Tibial nerve (tissue), 4 donors: ENCODE measurements at regions not wholly inside any gene's neighbourhood (a gene's known extent, or its start where the extent isn't known, plus 50 kb on each side); places are given as distances from the start of the nearest gene placed in this dataset.
A peak's percentile ranks its signal among the peaks of the same experiment; 100 is the strongest.

Experiments used
- DNase-seq, 2 donors: peaks; one replicate each; pipeline ENCODE4 v3.0.0-alpha.2; 2019; ENCODE audit warnings: low spot score in 2 of 2
- H3K27ac ChIP-seq, 4 donors: fragments of 200-600 bp; sonication (generic) in 3 of 4; one replicate each; pipeline ENCODE4 v1.5.1; 2017 to 2019; ENCODE audit warnings: mild to moderate bottlenecking in 1 of 4
- H3K27me3 ChIP-seq, 2 donors: fragments of 200-600 bp; sonication (generic) in 1 of 2; one replicate each; pipeline versions ENCODE4 v1.5.1 to v1.6.0; 2017 to 2019
- H3K36me3 ChIP-seq, 3 donors: fragments of 200-600 bp; sonication (generic); one replicate each; pipeline ENCODE4 v1.5.1; 2018 to 2019
- H3K4me1 ChIP-seq, 4 donors: fragments of 200-600 bp; sonication (generic) in 3 of 4; one replicate each; pipeline ENCODE4 v1.5.1; 2017 to 2019
- H3K4me3 ChIP-seq, 4 donors: fragments of 200-600 bp; sonication (generic) in 3 of 4; one replicate each; pipeline ENCODE4 v1.5.1; 2017 to 2019; ENCODE audit warnings: mild to moderate bottlenecking in 1 of 4, moderate library complexity in 1 of 4
- H3K9me3 ChIP-seq, 4 donors: fragments of 200-600 bp; sonication (generic) in 3 of 4; one replicate each; pipeline ENCODE4 v1.5.1; 2017 to 2019
- EP300 ChIP-seq, 2 donors: sonication (generic); formaldehyde crosslinking; IDR thresholded peaks; one replicate each; pipeline ENCODE4 v1.6.1; 2017; ENCODE audit warnings: antibody characterized with exemption in 2 of 2, mild to moderate bottlenecking in 1 of 2
- POLR2A ChIP-seq, 2 donors: fragments of 450-650 bp; IDR thresholded peaks; one replicate each; pipeline ENCODE4 v1.6.1; 2017; ENCODE audit warnings: antibody characterized with exemption in 2 of 2, mild to moderate bottlenecking in 2 of 2, moderate library complexity in 2 of 2
- WGBS, 2 donors: methylation state at CpG; one replicate each; pipeline ENCODE4 v1.1.5; 2018; 5-methylcytosine and 5-hydroxymethylcytosine counted together
- TF ChIP-seq, protein P1 (sequence below), 5 experiments: fragments of 200-600 bp in 3 of 5; fragments of 450-650 bp in 2 of 5; sonication (generic) in 3 of 5; IDR thresholded peaks; one replicate each; pipeline ENCODE4 v1.5.1; 2016 to 2019; ENCODE audit warnings: antibody characterized with exemption in 5 of 5, mild to moderate bottlenecking in 3 of 5, moderate library complexity in 2 of 5

DNA sequence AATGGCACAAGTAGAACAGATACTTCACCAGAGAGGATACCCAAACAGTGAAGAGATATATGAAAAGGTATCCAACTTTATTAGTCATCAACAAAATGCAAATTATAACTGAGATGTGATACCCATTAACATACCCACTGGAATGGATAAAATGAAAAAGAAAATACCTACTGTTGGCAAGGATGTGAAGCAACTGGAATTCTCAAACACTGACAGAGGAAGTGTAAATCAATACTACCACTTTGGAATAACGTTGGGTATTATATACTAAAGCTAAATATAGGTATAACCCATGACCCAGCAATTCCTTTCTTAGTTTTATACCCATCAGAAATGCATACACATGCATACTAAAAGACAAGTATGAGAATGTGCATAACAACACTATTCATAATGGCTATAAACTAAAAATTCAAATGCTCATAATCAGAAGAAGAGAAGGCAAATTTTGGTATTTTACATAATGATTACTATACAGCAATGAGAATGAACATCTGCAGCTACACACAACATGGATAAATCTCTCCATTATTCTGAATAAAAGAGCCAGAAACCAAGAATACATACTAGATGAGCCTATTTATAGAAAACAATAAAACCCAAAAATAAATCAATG is 80.6 kb downstream of the RPL27A start:
- TF ChIP-seq EP300 (IDR thresholded peaks at IDR 0.05) (no peak), POLR2A (IDR thresholded peaks at IDR 0.05) (no peak)
- TF ChIP-seq, protein P1, sequence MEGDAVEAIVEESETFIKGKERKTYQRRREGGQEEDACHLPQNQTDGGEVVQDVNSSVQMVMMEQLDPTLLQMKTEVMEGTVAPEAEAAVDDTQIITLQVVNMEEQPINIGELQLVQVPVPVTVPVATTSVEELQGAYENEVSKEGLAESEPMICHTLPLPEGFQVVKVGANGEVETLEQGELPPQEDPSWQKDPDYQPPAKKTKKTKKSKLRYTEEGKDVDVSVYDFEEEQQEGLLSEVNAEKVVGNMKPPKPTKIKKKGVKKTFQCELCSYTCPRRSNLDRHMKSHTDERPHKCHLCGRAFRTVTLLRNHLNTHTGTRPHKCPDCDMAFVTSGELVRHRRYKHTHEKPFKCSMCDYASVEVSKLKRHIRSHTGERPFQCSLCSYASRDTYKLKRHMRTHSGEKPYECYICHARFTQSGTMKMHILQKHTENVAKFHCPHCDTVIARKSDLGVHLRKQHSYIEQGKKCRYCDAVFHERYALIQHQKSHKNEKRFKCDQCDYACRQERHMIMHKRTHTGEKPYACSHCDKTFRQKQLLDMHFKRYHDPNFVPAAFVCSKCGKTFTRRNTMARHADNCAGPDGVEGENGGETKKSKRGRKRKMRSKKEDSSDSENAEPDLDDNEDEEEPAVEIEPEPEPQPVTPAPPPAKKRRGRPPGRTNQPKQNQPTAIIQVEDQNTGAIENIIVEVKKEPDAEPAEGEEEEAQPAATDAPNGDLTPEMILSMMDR (IDR thresholded peaks at IDR 0.05): no peak
- Histone ChIP-seq H3K27me3 (no peaks in the 10 kb centered on the region), H3K9me3 (no peaks in the 10 kb centered on the region), H3K4me1 (peaks cover 0 to 69% (median 27%) of the 10 kb centered on the region in 4 donors), H3K27ac (no peak overlapping the region), H3K4me3 (no peak overlapping the region), H3K36me3 (no peaks in the 10 kb centered on the region)
- WGBS, 2 donors: 2 to 18% methylated on average over 1 of the region's 1 CpG
- no peak for DNase-seq

- no peaks in the 10 kb centered on the region for H3K9me3 ChIP-seq
- H3K27ac ChIP-seq: peak overlapping the region in 2 of 4 donors; percentile 84 to 90
- no peak for DNase-seq
- 50 to 52% methylated on average over 1 of the region's 1 CpG for WGBS, 2 donors
- no peak overlapping the region for H3K4me3 ChIP-seq
- peaks cover 0 to 64% (median 19%) of the 10 kb centered on the region in 4 donors for H3K4me1 ChIP-seq
- H3K36me3 ChIP-seq: no peaks in the 10 kb centered on the region
- H3K27me3 ChIP-seq: no peaks in the 10 kb centered on the region
- TF ChIP-seq, protein P1 (IDR thresholded peaks at IDR 0.05): no peak
- TF ChIP-seq EP300 (IDR thresholded peaks at IDR 0.05): no peak
- no peak for TF ChIP-seq POLR2A (IDR thresholded peaks at IDR 0.05)
These were observed 82.7 kb downstream of the RPL27A start for GRCh38 chr11:8765294-8765693.

DNA sequence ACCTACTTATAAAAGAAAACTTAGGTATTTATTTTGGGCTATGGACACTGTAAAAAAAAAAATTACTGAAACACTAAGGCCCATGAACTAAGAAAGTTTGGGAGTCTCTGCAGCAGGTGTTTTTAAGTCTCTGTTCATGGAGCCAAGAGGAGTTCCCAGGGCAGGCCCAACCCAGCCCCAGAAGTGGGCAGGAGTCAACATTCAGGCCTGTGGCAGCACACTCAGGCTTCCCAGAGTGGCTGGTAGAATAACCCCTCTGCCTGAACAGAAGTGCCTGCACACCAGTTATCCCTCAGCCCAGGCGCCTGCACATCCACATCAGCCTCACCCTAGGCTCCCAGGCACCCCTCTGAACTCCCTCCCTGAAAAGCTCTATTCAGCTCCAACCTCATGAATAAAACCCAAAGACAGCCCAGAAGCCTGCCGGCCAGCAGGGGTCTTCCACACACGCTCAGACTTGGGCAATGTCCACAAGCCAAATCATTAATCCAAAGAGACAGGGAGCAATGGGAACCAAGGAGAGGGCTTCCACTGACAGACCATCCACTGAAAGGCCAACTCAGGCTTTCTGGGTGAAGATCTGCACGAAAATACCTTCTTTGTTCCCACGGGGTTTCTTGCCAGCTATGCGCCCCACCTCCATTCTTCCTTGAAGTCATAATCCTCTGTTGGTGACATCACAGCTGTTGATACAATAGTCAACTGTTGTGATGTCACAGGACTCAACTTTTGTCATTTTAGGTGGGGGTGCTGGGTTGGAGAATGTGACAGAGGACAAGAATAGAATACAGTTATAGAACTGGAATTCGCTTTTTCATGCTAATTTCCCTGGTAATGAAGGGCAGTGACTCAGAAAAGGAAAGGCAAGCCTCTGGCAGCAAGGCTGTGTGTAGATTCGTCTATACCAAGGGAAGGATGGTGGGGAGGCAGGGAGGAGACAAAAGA is 83.7 kb downstream of the RPL27A start:
- TF ChIP-seq EP300 (IDR thresholded peaks at IDR 0.05) (no peak), POLR2A (IDR thresholded peaks at IDR 0.05) (no peak)
- TF ChIP-seq, protein P1 (IDR thresholded peaks at IDR 0.05): no peak
- H3K27me3 ChIP-seq: no peaks in the 10 kb centered on the region
- peak overlapping the region; percentile 15 to 90 (median 61) for H3K27ac ChIP-seq
- H3K9me3 ChIP-seq: no peaks in the 10 kb centered on the region
- H3K4me1 ChIP-seq: peaks cover 0 to 59% (median 12%) of the 10 kb centered on the region in 4 donors
- H3K4me3 ChIP-seq: no peak overlapping the region
- no peak for DNase-seq
- WGBS, 2 donors: 49 to 61% methylated on average over 8 of the region's 8 CpGs
- no peaks in the 10 kb centered on the region for H3K36me3 ChIP-seq

- WGBS, 2 donors: 51 to 58% methylated on average over 7 of the region's 7 CpGs
- Histone ChIP-seq H3K36me3 (no peaks in the 10 kb centered on the region), H3K4me1 (peaks cover 0 to 57% (median 10%) of the 10 kb centered on the region in 4 donors), H3K9me3 (no peaks in the 10 kb centered on the region), H3K27me3 (no peaks in the 10 kb centered on the region), H3K27ac (peak overlapping the region; percentile 15 to 90 (median 61)), H3K4me3 (no peak overlapping the region)
- TF ChIP-seq POLR2A (IDR thresholded peaks at IDR 0.05) (no peak), EP300 (IDR thresholded peaks at IDR 0.05) (no peak)
- TF ChIP-seq, protein P1 (IDR thresholded peaks at IDR 0.05): no peak
- no peak for DNase-seq
These were observed 84.4 kb downstream of the RPL27A start for GRCh38 chr11:8766988-8767374.
